ENCODE measurements at regions not wholly inside any gene's neighbourhood (a gene's known extent, or its start where the extent isn't known, plus 50 kb on each side); places are given as distances from the start of the nearest gene placed in this dataset.

DNA sequence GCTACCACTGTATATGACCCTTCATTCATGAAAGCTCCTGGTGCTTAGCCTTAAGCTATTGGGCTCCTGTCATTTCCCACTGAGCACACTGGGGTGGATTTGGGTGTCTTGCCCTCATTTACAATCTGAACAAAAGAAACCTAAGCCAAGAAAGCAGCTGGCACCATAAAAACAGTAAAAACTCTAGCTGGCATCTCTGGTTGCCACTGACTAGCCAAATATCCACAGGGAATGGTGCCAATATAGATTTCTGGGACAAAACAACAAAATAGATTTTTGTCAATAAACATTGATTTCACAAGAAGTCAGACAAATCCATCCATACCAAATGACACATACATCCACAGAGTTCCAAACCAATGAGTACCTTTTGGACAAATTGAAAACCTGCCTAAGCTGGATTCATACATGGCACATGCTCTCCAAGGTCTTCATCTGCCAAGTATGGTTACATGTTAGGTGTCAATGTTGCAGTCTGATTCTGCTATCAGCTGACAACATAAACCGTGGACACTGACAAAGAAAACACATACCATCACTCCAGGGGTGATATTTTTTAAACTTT lies 1081.5 kb upstream of the ZEB2 start:
- TF ChIP-seq JUND (IDR thresholded peaks at IDR 0.05), result no peak
- no peak for TF ChIP-seq SIN3A (IDR thresholded peaks at IDR 0.05; ENCODE audit: low read depth)
- TF ChIP-seq EZH2phosphoT487 (IDR thresholded peaks at IDR 0.05; ENCODE audit: borderline replicate concordance), result no peak
- TF ChIP-seq RAD21 (IDR thresholded peaks at IDR 0.05; ENCODE audit: low read depth), result no peak
- no peak for TF ChIP-seq EZH2 (IDR thresholded peaks at IDR 0.05)
- TF ChIP-seq, protein P1, sequence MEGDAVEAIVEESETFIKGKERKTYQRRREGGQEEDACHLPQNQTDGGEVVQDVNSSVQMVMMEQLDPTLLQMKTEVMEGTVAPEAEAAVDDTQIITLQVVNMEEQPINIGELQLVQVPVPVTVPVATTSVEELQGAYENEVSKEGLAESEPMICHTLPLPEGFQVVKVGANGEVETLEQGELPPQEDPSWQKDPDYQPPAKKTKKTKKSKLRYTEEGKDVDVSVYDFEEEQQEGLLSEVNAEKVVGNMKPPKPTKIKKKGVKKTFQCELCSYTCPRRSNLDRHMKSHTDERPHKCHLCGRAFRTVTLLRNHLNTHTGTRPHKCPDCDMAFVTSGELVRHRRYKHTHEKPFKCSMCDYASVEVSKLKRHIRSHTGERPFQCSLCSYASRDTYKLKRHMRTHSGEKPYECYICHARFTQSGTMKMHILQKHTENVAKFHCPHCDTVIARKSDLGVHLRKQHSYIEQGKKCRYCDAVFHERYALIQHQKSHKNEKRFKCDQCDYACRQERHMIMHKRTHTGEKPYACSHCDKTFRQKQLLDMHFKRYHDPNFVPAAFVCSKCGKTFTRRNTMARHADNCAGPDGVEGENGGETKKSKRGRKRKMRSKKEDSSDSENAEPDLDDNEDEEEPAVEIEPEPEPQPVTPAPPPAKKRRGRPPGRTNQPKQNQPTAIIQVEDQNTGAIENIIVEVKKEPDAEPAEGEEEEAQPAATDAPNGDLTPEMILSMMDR (IDR thresholded peaks at IDR 0.05 in 2 of 3, conservative IDR thresholded peaks at IDR 0.05 in 1 of 3; ENCODE audit: borderline replicate concordance in 1 of 3, insufficient read depth in 1 of 3, low read depth in 2 of 3, low read length in 2 of 3), result no peak
- no peak for TF ChIP-seq POLR2AphosphoS5 (IDR thresholded peaks at IDR 0.05; ENCODE audit: low read depth, low read length)
- no peak for TF ChIP-seq ZFX (IDR thresholded peaks at IDR 0.05)
